HUES48 (cell line): ENCODE measurements at regions not wholly inside any gene's neighbourhood (a gene's known extent, or its start where the extent isn't known, plus 50 kb on each side); places are given as distances from the start of the nearest gene placed in this dataset.

Experiments
- H3K27ac ChIP-seq: one replicate; pipeline ENCODE4 v1.7.0; 2013; ENCODE audit warnings: low read depth, low read length, inconsistent platforms
- H3K27me3 ChIP-seq: 2 replicates; pipeline ENCODE4 v1.6.1; 2013; ENCODE audit warnings: mild to moderate bottlenecking, low read length; ENCODE audit not compliant: control insufficient read depth, insufficient read depth
- H3K36me3 ChIP-seq: 2 replicates; pipeline ENCODE4 v1.6.1; 2013; ENCODE audit warnings: low read length; ENCODE audit not compliant: control insufficient read depth, insufficient read depth
- H3K4me1 ChIP-seq: 2 replicates; pipeline ENCODE4 v1.6.1; 2013; ENCODE audit warnings: mild to moderate bottlenecking, low read length; ENCODE audit not compliant: control insufficient read depth, insufficient read depth
- H3K4me3 ChIP-seq: 2 replicates; pipeline ENCODE4 v1.5.1; 2013; ENCODE audit warnings: mild to moderate bottlenecking, low read depth, low read length
- H3K9ac ChIP-seq: 2 replicates; pipeline ENCODE4 v1.6.1; 2013; ENCODE audit warnings: mild to moderate bottlenecking, low read depth, low read length, moderate library complexity
- H3K9me3 ChIP-seq: 2 replicates; pipeline ENCODE4 v1.6.1; 2013; ENCODE audit warnings: low read length; ENCODE audit not compliant: control insufficient read depth, insufficient read depth

- H3K27me3 ChIP-seq: no peaks in the 10 kb centered on the region
- no peaks in the 10 kb centered on the region for H3K36me3 ChIP-seq
- peaks cover 3% of the 10 kb centered on the region; the same call in 1 of the 2 replicates for H3K9me3 ChIP-seq
- no peak overlapping the region for H3K4me3 ChIP-seq
- no peak overlapping the region for H3K9ac ChIP-seq
- H3K27ac ChIP-seq: no peak overlapping the region
- H3K4me1 ChIP-seq: peaks cover 7% of the 10 kb centered on the region; the same call in 1 of the 2 replicates
Measured at GRCh38 chr14:49428076-49428475, 158.1 kb downstream of the RPS29 start.

DNA sequence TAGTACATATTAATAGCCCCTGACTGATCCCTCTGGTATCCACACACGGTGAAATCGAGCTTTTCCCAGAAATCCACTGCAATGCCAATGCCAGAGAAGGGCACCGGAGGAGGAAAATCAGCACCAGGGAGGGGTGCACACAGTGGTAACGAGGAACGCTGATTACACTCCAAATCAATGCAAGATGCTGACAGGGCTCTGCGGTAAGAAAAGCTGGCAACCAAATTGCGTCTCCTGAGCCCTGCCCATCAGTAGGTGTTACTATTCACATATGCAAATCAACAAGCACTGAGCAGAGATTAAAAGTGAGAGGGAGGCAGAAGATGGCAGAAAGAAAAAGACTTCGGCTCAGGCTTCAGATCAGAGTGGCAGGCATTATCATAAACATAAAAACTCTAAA lies 159.1 kb downstream of the RPS29 start:
- no peak overlapping the region for H3K4me3 ChIP-seq
- no peaks in the 10 kb centered on the region for H3K36me3 ChIP-seq
- peaks cover 7% of the 10 kb centered on the region; the same call in 1 of the 2 replicates for H3K4me1 ChIP-seq
- H3K27ac ChIP-seq: no peak overlapping the region
- no peak overlapping the region for H3K9ac ChIP-seq
- H3K27me3 ChIP-seq: no peaks in the 10 kb centered on the region
- peaks cover 3% of the 10 kb centered on the region; the same call in 1 of the 2 replicates for H3K9me3 ChIP-seq

GRCh38 chr14:49425921-49426320 lies 160.3 kb downstream of the RPS29 start:
- no peaks in the 10 kb centered on the region for H3K36me3 ChIP-seq
- H3K9me3 ChIP-seq: no peaks in the 10 kb centered on the region; the same call in 1 of the 2 replicates

GRCh38 chr14:49424436-49425331 lies 161.5 kb downstream of the RPS29 start:
- Histone ChIP-seq H3K9ac (no peak overlapping the region), H3K36me3 (no peaks in the 10 kb centered on the region), H3K4me1 (peaks cover 7% of the 10 kb centered on the region; the same call in 1 of the 2 replicates), H3K9me3 (no peaks in the 10 kb centered on the region), H3K4me3 (no peak overlapping the region), H3K27me3 (no peaks in the 10 kb centered on the region), H3K27ac (no peak overlapping the region)

More at GRCh38 chr14:49425921-49426320, 160.3 kb downstream of the RPS29 start:
- Histone ChIP-seq H3K4me3 (no peak overlapping the region), H3K9ac (no peak overlapping the region), H3K4me1 (peaks cover 7% of the 10 kb centered on the region; the same call in 1 of the 2 replicates), H3K27me3 (no peaks in the 10 kb centered on the region), H3K27ac (no peak overlapping the region)

- no peak overlapping the region for H3K9ac ChIP-seq
- peaks cover 14% of the 10 kb centered on the region for H3K4me1 ChIP-seq
- no peaks in the 10 kb centered on the region for H3K36me3 ChIP-seq
- no peaks in the 10 kb centered on the region for H3K27me3 ChIP-seq
- no peaks in the 10 kb centered on the region for H3K9me3 ChIP-seq
- no peak overlapping the region for H3K4me3 ChIP-seq
- no peak overlapping the region for H3K27ac ChIP-seq
Measured at GRCh38 chr14:49420201-49420600, 166.0 kb downstream of the RPS29 start.

DNA sequence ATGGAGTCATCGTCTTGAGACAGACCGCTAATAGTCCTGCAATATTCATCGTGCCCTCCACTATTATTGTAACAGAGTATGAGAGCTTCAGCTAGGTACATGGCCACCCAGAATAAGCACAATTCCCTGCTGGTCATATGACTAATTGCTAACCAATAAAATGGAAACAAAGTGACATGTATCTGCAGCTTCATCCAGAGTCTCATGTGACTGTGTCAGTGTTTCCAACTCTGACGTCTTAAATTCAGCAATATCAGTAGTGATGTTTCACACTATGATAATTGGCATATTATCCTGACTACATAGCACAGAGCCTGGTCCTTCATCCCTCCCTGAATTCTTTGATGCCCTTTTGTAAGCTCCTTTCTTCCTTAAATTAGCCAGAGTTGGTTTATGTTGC lies 167.4 kb downstream of the RPS29 start:
- no peak overlapping the region for H3K9ac ChIP-seq
- H3K9me3 ChIP-seq: no peaks in the 10 kb centered on the region
- no peaks in the 10 kb centered on the region for H3K27me3 ChIP-seq
- H3K27ac ChIP-seq: no peak overlapping the region
- H3K4me3 ChIP-seq: no peak overlapping the region
- H3K4me1 ChIP-seq: peaks cover 14% of the 10 kb centered on the region
- no peaks in the 10 kb centered on the region for H3K36me3 ChIP-seq

DNA sequence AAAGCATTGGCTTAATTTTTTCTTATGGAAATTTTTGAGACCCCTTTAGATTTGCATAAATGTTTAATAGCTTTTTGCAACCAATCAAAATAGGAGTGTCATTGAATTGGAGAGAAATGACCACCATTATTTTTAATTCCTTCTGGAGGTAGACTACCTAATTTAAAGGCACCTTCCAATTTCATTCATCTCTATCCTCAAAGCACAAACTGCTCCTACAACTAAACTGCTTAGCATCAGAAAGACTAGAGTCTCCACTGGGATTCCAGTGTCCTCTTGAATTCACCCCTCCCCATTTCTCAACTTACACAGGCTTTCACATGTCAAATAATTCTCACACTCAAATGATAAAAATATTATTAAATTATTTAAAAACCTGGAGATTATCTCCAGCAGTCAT lies 168.4 kb downstream of the RPS29 start:
- Histone ChIP-seq H3K9ac (no peak overlapping the region), H3K4me1 (peaks cover 14% of the 10 kb centered on the region), H3K36me3 (no peaks in the 10 kb centered on the region), H3K27ac (no peak overlapping the region), H3K9me3 (no peaks in the 10 kb centered on the region), H3K27me3 (no peaks in the 10 kb centered on the region), H3K4me3 (no peak overlapping the region)

DNA sequence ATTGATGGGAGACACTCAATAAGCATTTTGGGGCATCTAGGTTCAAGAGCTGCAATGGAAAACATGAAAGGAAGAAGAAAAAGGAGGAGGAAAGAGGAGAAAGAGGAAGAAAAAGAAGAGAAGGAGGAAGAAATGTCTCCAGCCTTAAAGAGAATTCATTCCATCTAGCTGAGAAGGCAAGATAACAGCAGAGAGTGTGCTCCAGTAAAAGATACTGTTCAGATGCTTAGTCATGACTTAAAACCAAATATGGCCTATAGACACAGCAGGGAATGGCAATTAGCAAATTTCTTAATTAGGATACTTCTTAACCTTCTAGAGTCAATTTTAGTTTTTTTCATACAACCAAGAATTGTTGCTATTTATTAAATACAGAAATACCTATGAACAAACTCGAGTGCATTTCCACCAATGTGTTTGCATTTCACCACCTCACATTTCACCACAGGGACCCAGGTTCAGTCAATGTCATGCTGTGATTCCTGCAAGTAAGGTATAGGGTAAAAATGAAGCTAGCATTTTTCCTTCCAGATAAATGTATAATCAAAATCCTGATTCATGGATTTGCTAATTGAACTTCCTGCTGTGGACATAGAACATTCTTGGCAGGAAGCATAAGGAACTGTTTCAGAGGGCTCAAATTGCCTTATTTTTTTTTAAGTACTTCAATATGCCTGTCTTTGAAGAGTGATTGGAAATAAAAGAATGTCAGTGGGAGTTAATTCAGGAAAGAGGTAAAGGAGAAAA lies 177.8 kb downstream of the RPS29 start:
- Histone ChIP-seq H3K4me3 (no peak overlapping the region), H3K4me1 (peaks cover 5% of the 10 kb centered on the region; the same call in 1 of the 2 replicates), H3K27me3 (no peaks in the 10 kb centered on the region), H3K27ac (no peak overlapping the region), H3K9me3 (no peaks in the 10 kb centered on the region), H3K36me3 (no peaks in the 10 kb centered on the region), H3K9ac (no peak overlapping the region)

DNA sequence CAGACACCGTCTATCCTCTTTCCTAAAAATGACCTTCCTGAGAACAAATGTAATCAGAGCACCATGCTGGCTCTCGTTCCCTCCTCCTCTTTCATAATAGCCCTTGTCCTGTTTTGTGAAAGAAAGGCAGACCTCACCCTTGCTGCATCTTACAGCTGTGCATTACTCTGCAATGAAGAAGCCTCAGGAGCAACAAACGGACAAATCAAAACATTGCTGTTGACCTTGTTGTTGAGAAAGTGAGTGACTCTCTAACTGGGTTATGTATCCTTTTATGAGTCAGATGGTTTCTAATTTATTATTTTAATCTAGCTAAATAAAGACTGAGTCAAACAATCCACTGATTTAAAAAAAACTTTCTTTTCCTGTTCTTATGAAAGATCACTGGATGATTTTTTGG lies 180.9 kb downstream of the RPS29 start:
- no peaks in the 10 kb centered on the region for H3K9me3 ChIP-seq
- no peaks in the 10 kb centered on the region for H3K4me1 ChIP-seq
- no peaks in the 10 kb centered on the region for H3K27me3 ChIP-seq
- H3K9ac ChIP-seq: no peak overlapping the region
- H3K4me3 ChIP-seq: no peak overlapping the region
- H3K27ac ChIP-seq: no peak overlapping the region
- no peaks in the 10 kb centered on the region for H3K36me3 ChIP-seq

- Histone ChIP-seq H3K27me3 (no peaks in the 10 kb centered on the region), H3K4me3 (no peak overlapping the region), H3K9me3 (no peaks in the 10 kb centered on the region), H3K27ac (no peak overlapping the region), H3K4me1 (no peaks in the 10 kb centered on the region), H3K9ac (no peak overlapping the region), H3K36me3 (no peaks in the 10 kb centered on the region)
Measured at GRCh38 chr14:49401373-49401772, 184.8 kb downstream of the RPS29 start.

- Histone ChIP-seq H3K4me1 (no peaks in the 10 kb centered on the region), H3K36me3 (no peaks in the 10 kb centered on the region), H3K9ac (no peak overlapping the region), H3K4me3 (no peak overlapping the region), H3K27me3 (no peaks in the 10 kb centered on the region), H3K9me3 (no peaks in the 10 kb centered on the region), H3K27ac (no peak overlapping the region)
Measured at GRCh38 chr14:49396801-49397200, 189.4 kb downstream of the RPS29 start.
